ENCODE measurements at regions not wholly inside any gene's neighbourhood (a gene's known extent, or its start where the extent isn't known, plus 50 kb on each side); places are given as distances from the start of the nearest gene placed in this dataset.

DNA sequence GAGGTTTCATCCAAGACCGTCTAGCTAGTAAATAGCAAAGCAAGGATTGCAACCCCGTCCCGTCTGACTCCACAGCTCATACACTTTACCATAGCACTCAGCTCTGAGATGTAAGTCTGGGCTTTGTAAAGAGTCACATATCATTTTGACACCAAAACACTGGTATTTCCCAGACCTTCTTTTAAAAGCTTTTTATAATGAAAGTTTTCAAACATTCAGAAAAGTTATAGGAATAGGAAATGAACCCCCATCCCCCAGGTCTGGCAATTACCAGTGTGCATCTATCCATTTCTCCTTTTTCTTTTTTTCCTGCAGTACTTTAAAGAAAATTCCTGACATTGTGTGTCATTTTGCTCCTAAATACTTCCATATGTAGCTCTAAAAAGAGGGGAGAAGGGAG is 183.6 kb upstream of the CCND2 start:
- TF ChIP-seq, protein P1, sequence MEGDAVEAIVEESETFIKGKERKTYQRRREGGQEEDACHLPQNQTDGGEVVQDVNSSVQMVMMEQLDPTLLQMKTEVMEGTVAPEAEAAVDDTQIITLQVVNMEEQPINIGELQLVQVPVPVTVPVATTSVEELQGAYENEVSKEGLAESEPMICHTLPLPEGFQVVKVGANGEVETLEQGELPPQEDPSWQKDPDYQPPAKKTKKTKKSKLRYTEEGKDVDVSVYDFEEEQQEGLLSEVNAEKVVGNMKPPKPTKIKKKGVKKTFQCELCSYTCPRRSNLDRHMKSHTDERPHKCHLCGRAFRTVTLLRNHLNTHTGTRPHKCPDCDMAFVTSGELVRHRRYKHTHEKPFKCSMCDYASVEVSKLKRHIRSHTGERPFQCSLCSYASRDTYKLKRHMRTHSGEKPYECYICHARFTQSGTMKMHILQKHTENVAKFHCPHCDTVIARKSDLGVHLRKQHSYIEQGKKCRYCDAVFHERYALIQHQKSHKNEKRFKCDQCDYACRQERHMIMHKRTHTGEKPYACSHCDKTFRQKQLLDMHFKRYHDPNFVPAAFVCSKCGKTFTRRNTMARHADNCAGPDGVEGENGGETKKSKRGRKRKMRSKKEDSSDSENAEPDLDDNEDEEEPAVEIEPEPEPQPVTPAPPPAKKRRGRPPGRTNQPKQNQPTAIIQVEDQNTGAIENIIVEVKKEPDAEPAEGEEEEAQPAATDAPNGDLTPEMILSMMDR (IDR thresholded peaks at IDR 0.05) = no peak
- TF ChIP-seq POLR2AphosphoS5 (IDR thresholded peaks at IDR 0.05; ENCODE audit: low read depth, low read length) = no peak
